Heart left ventricle (tissue), 16 donors: ENCODE measurements at regions not wholly inside any gene's neighbourhood (a gene's known extent, or its start where the extent isn't known, plus 50 kb on each side); places are given as distances from the start of the nearest gene placed in this dataset.

ENCODE experiments used
- ATAC-seq, 4 donors: fragments of 200-7000 bp; cut with Tn5 transposase; one replicate each; pipeline ENCODE4 v1.9.1; 2020 to 2022; ENCODE audit warnings: moderate library complexity in 4 of 4, mild to moderate bottlenecking in 3 of 4, moderate number of reproducible peaks in 1 of 4
- DNase-seq, 5 donors: peaks; one replicate each; pipeline ENCODE4 v3.0.0-alpha.2; 2020
- H3K27ac ChIP-seq, 12 donors: fragments of 200-600 bp; sonication (generic) in 4 of 12; one replicate each; pipeline versions ENCODE4 v1.5.0 to v1.8.0; 2016 to 2022; ENCODE audit warnings: mild to moderate bottlenecking in 2 of 12
- H3K27me3 ChIP-seq, 9 donors: fragments of 200-600 bp; sonication (generic) in 2 of 9; one replicate each; pipeline versions ENCODE4 v1.5.1 to v1.8.0; 2016 to 2022; ENCODE audit warnings: mild to moderate bottlenecking in 3 of 9
- H3K36me3 ChIP-seq, 9 donors: fragments of 200-600 bp; sonication (generic) in 2 of 9; one replicate each; pipeline versions ENCODE4 v1.5.0 to v1.8.0; 2018 to 2022; ENCODE audit warnings: mild to moderate bottlenecking in 2 of 9
- H3K4me1 ChIP-seq, 12 donors: fragments of 200-600 bp; sonication (generic) in 4 of 12; one replicate each; pipeline versions ENCODE4 v1.5.0 to v1.8.0; 2016 to 2022; ENCODE audit warnings: mild to moderate bottlenecking in 3 of 12
- H3K4me3 ChIP-seq, 12 donors: fragments of 200-600 bp; sonication (generic) in 4 of 12; one replicate each; pipeline versions ENCODE4 v1.5.0 to v1.8.0; 2017 to 2022; ENCODE audit warnings: mild to moderate bottlenecking in 9 of 12, moderate library complexity in 4 of 12
- H3K9me3 ChIP-seq, 12 donors: fragments of 200-600 bp; sonication (generic) in 4 of 12; one replicate each; pipeline versions ENCODE4 v1.5.0 to v1.8.0; 2016 to 2022; ENCODE audit warnings: mild to moderate bottlenecking in 1 of 12
- CTCF ChIP-seq, 12 donors: fragments of 200-600 bp; sonication (generic) in 4 of 12; IDR thresholded peaks; one replicate each; pipeline versions ENCODE4 v1.5.0 to v1.8.0; 2018 to 2022; ENCODE audit warnings: antibody characterized with exemption in 12 of 12, mild to moderate bottlenecking in 5 of 12
- POLR2A ChIP-seq, 2 donors: fragments of 450-650 bp; IDR thresholded peaks; one replicate each; pipeline ENCODE4 v1.6.1; 2017; ENCODE audit warnings: antibody characterized with exemption in 2 of 2, mild to moderate bottlenecking in 2 of 2, moderate library complexity in 2 of 2
- WGBS, 4 donors: extraction: QIAGEN DNeasy Blood & Tissue Kit in 2 of 4; methylation state at CpG; one replicate each; pipeline versions ENCODE4 v1.1.5 to v1.1.7; 2013 to 2018; 5-methylcytosine and 5-hydroxymethylcytosine counted together
- intact Hi-C, 10 donors: fragments of 100-400 bp; cut with DNase I; formaldehyde crosslinking; loops; one replicate each; pipeline versions ENCODE4 v1.11.1 to v1.14.2; 2022
- donor health status: ischemic (EF 13 %, LVEDD 7.1; RV severe dilation, severe dysfunction).
- donor health status: healthy with polysubstance abuse.
- donor health status: DM: no; HTN: yes; CAD: no.
- donor health status: DM: no; HTN: no; CAD: no.
- donor health status: ischemic (EF 25% LVEDD 6.9; RV normal size, moderate dysfunction).
- donor health status: ischemic (EF 25% LVEDD 5.7; RV mildly dilated, moderate dysfunction).
- donor health status: healthy.
- donor health status: DM: yes; HTN: yes; CAD: no.
- donor health status: ischemic (EF 35%, LVEDD 5.7; RV mildly dilated, moderate dysfunction).
- donor health status: nonischemic (EF 11% LVEDD 7.7; RV severe dilation, severe dysfunction).
- donor health status: DM: yes; HTN: yes; CAD: no.
- donor health status: PGD.
- donor health status: ischemic (EF 29% LVEDD 5.4; RV normal size, mild dysfunction).
- donor health status: nonischemic (EF 23%, LVEDD 6.1; RV moderate dilation, normal function).

- intact Hi-C loops = no loop called here
- H3K4me3 ChIP-seq = no peak overlapping the region
- no peaks in the 10 kb centered on the region for H3K4me1 ChIP-seq
- H3K9me3 ChIP-seq = no peaks in the 10 kb centered on the region
- ATAC-seq = no peak
- 80 to 87% (median 83%) methylated on average over 8 of the region's 8 CpGs for WGBS, 4 donors
- no peak for DNase-seq
- TF ChIP-seq POLR2A (IDR thresholded peaks at IDR 0.05) (no peak), CTCF (IDR thresholded peaks at IDR 0.05) (no peak)
- H3K27me3 ChIP-seq = no peaks in the 10 kb centered on the region
- no peak overlapping the region for H3K27ac ChIP-seq
- no peaks in the 10 kb centered on the region for H3K36me3 ChIP-seq
These were observed 210.7 kb upstream of the SLC10A2 start for GRCh38 chr13:103276775-103277498.

DNA sequence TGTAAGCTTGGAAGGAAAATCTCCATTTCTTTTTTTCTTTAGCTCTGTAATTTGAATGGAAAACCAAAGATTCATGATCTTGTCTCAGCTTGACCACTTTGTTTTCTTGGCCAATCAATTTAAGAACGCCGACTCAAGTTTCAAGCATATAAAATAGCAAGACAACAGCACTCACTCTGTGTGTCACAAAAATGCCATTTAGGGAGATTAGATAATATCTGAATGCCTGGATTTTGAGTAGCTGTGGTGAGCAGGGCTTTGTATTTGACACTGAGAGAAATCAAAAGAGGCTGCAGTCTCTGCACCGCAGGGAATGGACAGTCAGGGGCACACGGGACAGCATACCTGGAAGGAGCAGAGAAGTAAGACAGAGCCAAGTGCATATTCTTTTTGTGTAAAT is 209.5 kb upstream of the SLC10A2 start:
- Histone ChIP-seq H3K36me3 (no peaks in the 10 kb centered on the region), H3K27ac (no peak overlapping the region), H3K27me3 (no peaks in the 10 kb centered on the region), H3K4me3 (no peak overlapping the region), H3K4me1 (no peaks in the 10 kb centered on the region), H3K9me3 (no peaks in the 10 kb centered on the region)
- WGBS, 4 donors = 77 to 82% (median 79%) methylated on average over 4 of the region's 4 CpGs
- no peak for DNase-seq
- no peak for ATAC-seq
- TF ChIP-seq CTCF (IDR thresholded peaks at IDR 0.05) (no peak), POLR2A (IDR thresholded peaks at IDR 0.05) (no peak)
- intact Hi-C loops = no loop called here

DNA sequence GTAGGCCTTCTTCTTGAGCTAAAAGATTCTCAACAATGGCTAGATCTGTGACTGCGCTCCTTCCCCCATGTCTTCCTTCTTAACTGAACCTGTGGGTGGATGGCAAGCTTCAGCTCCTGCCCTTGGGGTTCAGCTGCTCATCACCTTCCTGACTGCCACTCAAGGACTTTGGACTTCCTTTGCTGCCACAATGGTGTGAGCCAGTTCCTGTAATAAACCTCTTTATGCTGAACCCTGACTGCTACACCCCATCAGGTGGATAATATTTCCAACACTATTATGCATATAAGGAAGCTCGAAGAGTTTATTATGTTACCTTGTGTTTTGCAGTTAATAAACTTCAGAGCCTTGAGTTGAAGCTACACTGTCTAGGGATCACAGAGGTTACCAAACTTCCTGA is 208.9 kb upstream of the SLC10A2 start:
- Histone ChIP-seq H3K27ac (no peak overlapping the region), H3K27me3 (no peaks in the 10 kb centered on the region), H3K4me1 (no peaks in the 10 kb centered on the region), H3K9me3 (no peaks in the 10 kb centered on the region), H3K36me3 (no peaks in the 10 kb centered on the region), H3K4me3 (no peak overlapping the region)
- no peak for ATAC-seq
- DNase-seq = no peak
- intact Hi-C loops = no loop called here
- no peak for TF ChIP-seq CTCF (IDR thresholded peaks at IDR 0.05)
- TF ChIP-seq POLR2A (IDR thresholded peaks at IDR 0.05) = no peak
- 83 to 91% (median 87%) methylated on average over 2 of the region's 2 CpGs for WGBS, 4 donors

GRCh38 chr13:103273825-103274224 is 207.6 kb upstream of the SLC10A2 start:
- Histone ChIP-seq H3K27ac (no peak overlapping the region), H3K27me3 (no peaks in the 10 kb centered on the region), H3K4me1 (no peaks in the 10 kb centered on the region), H3K4me3 (no peak overlapping the region), H3K9me3 (no peaks in the 10 kb centered on the region), H3K36me3 (no peaks in the 10 kb centered on the region)
- TF ChIP-seq CTCF (IDR thresholded peaks at IDR 0.05) = no peak
- no peak for TF ChIP-seq POLR2A (IDR thresholded peaks at IDR 0.05)
- DNase-seq (no peak), ATAC-seq (no peak)
- intact Hi-C loops = no loop called here
